Stimulated activated CD4-positive, alpha-beta T cell treated with anti-CD3 and anti-CD28 coated beads, Interleukin-12 subunit alpha, Interleukin-12 subunit beta, amount 100 ng/mL, for 48 hours (primary cell): ENCODE measurements at regions not wholly inside any gene's neighbourhood (a gene's known extent, or its start where the extent isn't known, plus 50 kb on each side); places are given as distances from the start of the nearest gene placed in this dataset.

Source experiments
- DNase-seq, 3 donors: peaks; one replicate each; pipeline ENCODE4 v3.0.0-alpha.2; 2020; ENCODE audit warnings: low read depth in 2 of 3, low spot score in 1 of 3

DNA sequence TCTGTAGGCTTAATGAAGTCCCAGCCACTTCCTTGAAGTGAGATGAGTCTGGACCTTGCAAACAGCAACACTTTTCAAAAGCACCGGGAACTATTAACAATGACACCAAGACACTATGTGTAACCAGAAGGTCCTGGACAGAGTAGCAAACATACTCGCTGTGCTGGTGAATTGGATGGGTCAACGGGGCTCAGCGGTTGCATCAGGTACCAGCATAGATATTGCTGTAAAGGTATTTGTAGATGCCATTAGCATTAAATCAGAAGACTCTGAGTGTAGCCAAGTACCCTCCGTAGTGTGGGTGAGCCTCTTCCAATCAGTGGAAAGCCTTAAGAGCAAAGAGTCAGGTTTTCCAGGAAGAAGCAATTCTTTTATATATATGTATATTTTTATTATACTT, 140.5 kb downstream of the IRX2 start:
- DNase-seq = no peak

DNA sequence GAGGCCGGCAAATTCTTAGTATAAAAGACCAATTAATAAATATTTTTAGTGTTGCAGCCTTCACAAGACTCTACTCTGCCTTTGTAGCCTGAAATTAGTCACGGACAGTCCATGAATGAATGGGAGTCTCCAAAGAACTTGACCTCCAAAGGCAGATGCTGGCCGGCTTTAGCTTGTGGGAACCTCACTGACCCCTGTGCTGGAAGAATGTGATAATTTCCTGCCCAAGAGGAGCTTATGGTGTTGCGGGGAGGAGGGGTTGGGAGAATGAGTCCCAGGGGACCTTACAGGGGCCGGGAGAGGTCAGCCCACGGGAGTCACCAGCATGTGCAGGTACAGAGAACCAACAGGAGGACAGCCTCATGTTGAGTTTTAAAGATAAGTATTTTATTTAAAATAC, 143.1 kb downstream of the IRX2 start:
- DNase-seq = no peak

DNA sequence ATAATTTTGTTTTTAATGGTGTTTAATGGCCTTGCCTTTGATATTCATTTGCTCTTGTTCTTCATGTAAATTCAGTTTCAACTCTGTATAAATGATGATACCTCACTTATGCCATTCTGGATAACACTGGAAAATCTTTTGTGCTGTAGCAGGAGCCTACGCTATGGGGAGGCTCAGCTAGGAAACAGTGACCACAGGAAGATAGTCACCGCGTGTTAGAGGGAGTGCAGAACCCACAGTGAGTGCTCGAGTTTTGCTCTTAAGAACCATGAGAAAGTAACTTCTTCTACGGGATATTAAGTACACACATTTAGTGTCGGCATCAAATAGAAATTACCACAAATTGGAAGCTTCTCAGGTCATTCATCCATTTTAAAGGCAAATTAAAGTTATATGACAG, 143.9 kb downstream of the IRX2 start:
- no peak for DNase-seq

DNA sequence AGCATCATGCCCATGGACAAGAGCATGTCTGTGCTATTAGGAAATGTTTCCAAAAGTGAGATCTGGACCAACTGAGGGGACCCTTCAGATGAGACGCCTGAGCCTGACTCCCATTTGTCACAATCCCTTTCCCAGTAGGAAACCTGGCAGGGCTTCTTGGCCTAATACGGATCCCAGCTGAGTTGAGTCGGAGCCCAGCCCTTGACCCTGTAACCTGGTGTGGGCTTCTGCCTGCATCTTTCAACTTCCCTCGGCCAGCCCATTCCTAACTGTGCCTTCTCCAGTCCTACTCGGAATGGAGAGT, 148.3 kb downstream of the IRX2 start:
- no peak for DNase-seq

DNA sequence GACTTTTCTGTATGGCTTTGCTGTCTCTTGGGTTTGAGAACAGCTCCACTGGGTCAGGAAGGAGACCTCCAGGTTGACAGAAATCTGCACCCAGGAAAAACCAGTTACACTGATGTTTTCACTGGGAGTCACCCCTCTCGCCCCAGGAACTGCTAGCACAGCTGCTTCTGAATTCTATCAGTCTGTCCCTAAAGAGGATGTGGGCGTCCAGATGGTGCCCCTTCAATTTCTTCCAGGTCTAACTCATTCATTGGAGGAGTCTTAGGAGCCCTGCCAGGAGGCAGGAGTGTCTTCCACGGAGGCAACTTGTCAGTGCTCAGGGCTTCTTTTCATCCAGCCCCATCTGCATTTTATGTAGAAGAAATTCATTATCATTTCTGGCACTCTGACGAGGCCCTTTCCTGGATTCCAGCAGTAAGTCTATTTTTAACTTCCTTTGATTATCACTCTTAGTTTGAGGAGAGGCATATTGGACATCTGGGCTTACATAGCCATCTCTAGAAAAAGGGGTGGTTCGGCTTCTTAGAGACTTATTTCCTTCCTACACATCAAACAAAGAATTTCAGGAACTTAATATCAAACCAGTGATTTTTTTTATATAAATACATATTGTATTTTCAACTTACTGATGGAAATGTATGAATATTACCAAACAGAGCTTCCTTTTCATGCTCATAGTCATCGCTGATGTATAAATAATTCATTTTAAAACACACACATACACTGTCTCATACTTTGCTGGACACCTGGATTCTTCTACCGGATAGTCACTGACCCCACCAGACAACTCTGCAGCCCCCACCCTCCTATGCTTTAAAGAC, 148.8 kb downstream of the IRX2 start:
- DNase-seq = no peak

DNA sequence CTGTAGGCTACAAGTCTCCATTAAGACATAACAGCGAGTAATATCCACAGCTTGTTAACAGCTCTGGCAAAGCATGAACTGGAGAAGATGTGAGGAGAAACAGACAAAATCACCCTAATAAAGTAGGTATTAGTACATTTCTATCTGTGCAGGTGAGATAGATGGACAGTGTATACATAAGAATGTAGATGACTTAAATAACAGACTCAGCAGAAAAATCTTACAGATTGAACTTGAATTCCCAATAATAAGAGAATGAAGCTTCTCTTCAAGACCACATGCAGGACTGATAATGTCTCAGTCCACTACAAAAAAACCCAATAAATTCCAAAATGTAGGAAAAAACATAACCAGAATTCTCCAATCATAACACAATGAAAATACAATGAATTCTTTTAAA, 153.0 kb downstream of the IRX2 start:
- no peak for DNase-seq

DNA sequence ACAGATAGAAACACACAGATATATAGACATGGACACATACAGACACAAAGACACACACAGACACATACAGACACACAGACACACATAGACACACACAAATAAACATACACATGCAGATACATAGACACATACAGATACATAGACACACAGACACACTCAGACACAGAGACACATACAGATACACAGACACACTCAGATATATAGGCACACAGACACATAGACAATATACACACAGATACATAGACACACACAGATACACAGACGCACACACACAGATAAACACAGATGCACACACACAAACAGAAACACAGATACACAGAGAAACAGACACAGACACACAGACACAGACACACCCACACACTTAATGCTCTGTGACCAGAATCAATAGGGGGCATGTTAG, 156.8 kb downstream of the IRX2 start:
- no peak for DNase-seq

DNA sequence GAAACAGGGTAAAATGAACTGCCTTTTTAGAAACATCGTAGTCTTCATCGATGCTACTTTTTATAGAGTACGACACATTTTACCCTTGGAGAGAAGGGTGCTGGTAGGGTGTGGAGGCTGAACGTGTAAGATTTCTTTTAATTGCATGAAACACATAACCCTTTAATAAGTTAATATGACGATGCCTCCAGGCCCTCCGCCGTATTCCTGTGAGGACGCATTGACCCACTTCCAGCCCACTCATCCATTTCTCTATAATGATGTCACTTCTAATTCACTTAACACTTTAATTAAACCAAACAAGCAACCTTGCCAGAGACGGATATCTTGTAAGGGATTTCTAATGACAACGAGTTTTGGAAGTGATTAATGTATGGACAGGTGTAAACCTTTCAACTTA, 158.7 kb downstream of the IRX2 start:
- no peak for DNase-seq

DNA sequence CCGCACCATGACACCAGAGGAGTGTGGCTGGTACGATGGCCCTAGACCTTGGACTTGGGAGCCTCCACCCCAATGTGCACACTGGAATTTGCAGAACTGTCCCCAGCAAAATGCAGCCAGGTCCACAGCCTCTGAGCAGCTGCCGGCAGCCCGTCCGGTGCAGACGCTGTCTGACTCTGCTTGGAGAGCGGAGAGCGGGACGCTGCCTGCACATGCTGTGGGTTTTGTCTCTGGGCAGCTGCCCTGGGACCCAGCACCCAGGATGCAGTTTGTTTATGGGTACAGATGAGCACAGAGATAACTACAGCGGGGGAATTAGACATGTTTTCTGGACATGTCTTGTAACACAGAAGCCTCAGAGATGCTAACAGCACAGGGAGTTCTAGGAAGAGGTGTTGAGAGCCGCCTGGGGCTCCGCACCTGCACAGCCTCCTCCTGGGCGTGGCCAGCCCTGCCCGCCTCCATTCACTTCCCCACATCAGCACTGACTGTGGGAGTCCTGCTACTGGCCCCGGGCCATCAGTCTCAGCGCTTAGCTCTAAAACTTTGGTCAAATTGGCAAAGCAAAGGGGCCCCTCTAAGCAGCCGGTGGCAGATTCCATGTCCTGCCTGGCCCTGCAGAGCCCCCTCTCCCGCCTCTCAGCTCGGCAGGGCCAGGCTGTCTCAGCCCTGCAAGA, 159.6 kb downstream of the IRX2 start:
- DNase-seq = no peak

DNA sequence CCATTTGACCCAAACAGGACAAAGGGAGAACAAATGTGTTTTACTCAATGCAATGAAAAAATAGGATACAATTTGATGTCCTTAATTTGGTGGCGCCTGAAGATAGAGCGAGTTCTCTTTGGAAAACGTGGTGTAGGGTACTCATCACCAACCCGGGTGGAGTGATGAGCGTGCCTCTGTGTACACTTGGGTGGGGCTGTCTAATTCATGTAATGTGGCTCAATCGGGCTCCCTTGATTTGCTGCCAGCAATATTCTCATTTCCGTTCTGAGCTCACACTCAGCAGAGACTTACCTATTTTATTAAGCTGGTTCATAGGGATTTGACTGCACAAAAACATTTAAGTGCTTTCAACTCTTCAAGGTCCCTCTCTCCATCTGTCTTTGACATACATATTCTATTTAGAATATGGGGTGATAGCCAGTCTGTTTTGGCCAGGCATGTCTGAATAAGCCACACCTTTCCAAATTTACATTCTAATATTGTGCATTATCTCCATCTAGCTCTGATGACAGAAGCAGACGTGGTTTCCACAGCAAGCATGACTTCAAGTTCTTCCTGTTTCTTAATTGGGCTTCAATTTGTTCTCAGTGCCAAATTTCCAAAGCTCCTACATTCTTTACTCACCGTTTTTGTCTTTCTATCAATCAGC, 162.5 kb downstream of the IRX2 start:
- no peak for DNase-seq

DNA sequence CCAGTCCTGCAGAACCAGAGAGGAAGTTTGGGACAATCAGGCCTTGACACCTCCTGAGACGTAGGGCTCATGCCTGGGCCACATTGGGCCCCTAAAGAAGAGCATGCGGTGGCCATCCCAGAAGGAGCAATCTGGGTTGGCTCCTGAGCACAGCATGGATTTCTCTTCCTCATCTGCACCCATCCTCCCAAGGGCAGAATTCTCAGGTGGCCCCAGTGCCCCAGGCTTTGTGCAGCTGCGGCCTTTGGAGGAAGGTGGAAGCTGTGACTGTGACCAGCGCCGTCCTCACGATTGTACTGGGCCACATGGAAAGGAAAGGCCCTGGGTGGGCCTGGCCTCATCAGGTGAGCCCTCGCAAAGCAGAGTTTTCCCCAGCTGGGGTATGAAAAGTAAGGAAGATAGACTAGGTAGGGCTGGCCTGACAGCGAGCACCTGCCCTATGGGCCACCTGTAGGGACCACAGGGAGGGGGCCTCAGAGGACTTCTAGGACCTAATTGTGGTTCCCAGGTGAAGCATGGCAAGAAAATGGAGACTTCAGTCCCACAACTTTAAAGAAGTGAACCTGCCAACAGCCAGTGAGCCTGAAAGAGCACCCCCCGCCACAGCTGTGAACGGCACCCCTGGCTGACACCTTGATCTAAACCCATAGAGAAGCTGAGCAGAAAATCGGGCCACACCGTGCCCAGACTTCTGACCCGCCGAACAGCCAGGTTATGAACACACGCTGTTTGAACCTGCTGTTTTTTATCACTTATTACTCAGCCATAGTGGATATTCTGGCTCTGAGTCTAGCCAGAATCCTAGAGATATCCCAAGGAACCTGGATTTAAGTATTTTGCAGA, 164.1 kb downstream of the IRX2 start:
- no peak for DNase-seq

DNA sequence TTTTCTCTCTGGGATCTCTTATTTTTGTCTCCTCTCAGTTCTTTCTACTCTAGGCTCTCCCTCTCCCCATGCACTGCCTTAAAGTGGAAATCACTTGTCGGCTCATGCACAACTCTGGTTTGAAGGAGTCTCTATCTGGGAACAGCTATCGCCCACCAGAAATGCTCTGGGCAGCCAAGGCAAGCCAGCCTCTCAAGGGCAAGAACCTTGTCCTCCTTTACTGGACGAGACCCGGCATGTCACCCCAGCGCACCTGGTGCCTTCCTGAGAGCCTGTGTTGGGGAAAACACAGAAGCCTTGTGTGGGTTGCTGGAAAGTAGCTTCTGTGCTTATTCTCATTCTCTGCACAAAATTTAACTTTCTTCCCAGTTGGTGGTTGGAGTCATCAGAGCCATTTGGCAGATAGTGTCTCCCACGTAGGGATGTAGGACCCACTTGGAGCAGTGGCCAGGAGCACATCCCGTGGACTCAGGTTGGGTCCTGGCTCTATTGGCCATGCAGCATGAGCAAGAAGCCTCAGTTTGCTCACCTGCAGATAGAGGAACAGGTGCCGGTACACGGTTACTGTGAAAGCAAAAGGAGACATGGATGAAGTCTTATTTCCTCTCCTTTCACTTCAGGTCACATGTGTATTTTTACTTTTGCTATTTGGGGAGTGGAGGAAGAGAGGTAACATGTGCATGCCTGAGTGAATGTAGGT, 165.3 kb downstream of the IRX2 start:
- DNase-seq = no peak

DNA sequence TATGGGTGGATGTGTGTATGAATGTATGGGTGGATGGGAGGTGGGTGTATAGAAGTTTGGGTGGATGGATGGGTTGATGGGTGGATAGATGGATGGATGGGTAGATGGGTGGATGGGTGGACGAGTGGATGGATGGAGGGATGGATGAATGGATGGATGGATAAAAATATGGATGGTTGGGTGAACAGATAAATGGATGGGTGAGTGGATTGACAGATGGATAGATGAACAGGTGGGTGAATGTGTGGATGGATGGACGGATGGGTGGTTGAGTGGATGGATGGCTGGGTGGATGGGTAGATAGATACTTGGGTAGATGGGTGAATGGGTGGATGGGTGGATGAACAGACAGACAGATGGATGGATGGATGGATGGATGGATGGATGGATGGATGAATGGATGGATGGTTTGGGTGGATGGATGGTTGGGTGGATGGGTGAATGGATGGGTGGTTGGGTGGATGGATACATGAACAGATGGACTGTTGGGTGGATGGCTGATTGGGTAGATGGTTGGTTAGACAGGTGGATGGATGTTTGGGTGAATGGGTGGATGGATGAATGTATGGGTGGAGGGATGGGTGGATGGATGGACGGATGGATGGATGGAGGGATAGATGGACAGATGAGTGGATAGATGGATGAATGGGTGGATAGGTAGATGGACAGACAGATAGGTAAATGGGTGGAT, 166.8 kb downstream of the IRX2 start:
- DNase-seq = no peak

DNA sequence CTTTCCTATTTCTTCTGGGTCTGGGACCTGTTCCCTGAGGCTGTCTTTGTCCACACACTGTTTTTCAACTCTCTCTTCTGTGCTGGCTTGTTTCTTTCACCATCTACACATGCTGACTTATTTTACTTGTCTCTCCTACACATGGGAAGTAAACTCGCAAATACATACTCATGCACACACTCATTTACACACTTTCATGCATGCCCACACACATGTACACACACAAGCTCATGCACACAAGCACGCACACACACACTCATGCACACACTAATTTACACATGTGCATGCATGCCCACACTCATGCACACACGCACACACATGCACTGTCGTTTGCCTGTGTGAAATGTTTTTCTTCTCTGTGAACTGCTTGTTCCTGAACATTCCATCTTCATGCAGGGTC, 169.0 kb downstream of the IRX2 start:
- DNase-seq = no peak

DNA sequence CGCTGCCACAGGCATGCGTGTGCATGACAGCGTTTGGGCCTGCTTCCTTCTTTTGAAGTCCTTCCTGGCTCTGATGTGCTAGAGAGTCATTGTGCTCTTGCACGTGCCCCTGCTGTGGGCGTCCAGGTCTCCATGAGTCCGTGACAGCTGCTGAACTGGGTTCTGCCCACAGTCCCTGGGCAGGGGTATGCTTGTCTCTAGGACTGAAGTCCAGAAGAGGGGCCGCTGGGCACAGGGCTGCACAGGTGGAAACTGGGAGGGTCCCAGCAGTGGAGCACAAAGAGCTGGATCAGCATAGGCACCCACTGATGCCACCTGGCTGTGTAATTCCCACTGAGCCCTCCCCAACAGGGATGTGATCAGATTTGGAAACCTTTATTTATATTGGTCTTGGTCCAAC, 169.4 kb downstream of the IRX2 start:
- DNase-seq = no peak

DNA sequence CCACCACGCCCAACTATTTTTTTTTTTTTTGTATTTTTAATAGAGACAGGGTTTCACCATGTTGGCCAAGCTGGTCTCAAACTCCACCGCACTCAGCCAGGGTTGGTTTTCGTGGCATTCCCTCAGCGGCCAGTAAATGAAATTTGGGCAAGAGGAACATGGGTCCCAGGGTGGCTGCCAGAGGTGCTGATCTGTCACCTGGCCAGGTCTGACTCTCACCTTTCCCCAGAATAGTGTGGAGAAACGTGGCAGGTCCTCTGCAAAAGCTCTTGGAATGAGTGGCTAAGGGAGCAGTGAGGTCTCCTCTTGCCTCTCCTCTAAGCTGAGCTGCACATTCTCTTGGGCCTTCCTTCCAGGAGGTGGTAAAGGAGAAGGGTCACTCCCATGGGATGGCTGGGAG, 170.1 kb downstream of the IRX2 start:
- no peak for DNase-seq

DNA sequence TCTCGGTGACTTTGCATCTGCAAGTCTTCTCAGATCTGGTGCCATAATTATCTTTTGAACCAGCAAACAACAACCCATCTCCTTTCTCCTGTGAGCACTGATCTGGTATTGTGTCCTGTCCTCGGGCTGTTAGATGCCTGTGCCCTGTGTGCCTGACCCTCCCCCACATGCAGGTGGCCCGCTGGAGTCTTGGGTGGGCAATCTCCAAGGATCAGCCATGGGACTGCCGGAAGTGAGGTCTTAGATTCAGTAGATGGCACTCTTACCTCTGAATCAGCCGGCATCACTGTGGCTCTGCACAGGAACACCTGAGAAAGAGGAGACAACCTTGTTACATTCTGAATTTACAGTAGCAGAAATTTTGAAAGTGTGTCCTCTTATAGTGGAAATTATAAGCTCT, 172.4 kb downstream of the IRX2 start:
- DNase-seq = no peak

DNA sequence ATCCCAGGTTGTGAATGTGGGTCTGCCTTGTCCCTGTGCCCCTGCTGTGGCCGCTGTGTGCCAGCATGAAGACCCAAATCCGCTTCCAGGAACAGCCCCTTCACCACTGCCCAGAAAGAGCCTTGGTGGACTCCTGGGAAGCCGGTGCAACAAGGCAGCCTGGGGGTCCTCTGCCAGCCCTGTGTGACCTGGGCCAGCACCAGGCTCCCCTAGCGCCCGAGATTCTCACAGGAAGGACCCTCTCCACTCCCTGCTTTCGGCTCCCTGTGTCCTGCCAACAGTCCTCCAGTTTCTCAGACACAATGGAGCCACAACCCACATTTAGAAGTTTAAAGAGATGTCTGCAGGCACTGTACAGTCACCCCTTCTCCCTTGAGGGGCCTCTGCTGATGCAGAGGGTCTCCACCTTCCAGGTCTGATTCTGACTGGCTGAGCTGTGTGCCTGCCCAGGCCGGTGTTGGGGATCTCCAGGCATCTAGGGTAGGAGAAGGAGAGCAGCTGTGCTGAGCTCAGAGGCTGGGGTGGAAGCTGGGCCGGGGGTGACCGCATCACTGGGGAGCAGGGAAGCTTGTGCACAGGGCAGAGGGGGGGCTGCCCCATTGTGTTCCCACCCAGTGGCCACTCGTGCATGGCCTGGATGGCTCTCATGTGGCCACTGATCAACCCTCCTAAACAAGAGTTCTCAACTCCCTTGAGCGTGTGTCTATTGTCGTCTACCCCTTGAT, 174.0 kb downstream of the IRX2 start:
- DNase-seq = no peak

DNA sequence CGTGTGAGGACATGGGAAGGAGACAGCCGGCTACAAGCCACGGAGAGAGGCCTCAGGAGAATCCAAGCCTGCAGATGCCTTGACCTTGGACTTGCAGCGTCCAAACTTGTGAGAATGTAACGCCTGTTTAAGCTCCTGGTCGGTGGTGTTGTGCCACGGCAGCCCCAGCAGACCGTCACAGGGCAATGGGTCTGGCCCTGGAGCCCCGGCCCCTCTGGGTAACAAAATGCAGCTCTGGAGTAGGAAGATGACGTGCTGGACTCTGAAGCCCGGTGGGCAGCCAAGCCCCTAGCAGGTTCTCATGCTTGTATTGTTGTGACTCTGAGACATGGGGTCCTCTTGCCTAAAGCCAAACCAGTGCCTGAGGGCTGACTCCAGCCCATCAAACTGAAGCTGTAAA, 174.7 kb downstream of the IRX2 start:
- no peak for DNase-seq

DNA sequence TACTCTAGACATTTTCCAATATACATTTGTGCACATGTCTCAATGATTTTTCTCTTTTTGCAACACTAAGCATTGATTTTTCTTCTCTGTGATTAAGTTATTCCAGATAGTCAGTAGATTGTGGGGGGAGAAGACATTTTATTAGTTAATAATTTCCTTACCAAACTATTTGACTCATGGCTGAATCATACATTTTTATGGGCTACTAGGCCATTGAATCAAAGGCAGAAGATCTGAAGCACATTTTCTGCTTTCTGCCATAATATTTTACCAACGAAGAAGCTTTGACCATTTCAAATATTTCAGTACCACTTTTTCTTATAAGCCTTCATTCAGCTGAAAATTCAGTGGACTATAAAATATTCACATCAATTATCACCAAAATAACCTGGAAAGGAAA, 175.6 kb downstream of the IRX2 start:
- DNase-seq = no peak
